Panc1 (cell line): ENCODE measurements at regions not wholly inside any gene's neighbourhood (a gene's known extent, or its start where the extent isn't known, plus 50 kb on each side); places are given as distances from the start of the nearest gene placed in this dataset.

Source experiments
- POLR2AphosphoS5 ChIP-seq: IDR thresholded peaks from 2 replicates; pipeline ENCODE4 v1.6.1; 2012; ENCODE audit warnings: mild to moderate bottlenecking, low read depth, low read length, moderate library complexity
- TF ChIP-seq, protein P1 (sequence below): fragments of 450-650 bp; IDR thresholded peaks from 2 replicates; pipeline ENCODE4 v1.5.1; 2017; ENCODE audit warnings: mild to moderate bottlenecking

DNA sequence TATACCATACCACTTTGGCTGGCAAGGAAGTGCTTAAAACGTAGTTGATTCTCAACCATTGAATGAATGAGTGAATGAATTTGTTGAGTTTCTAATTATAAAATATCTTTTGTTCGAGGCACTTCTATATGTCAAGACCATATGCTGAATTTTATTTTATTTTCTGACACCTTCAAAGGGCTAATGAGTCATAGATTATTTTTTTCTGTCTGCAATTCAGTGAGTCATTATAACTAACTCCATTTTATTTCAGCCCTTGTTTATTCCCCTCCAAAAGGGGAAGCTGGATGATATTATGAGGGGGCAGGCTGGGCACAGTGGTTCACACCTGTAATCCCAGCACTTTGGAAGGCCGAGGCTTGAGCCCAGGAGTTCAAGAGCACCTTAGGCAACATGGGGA is 142.4 kb downstream of the P2RY1 start:
- TF ChIP-seq, protein P1, sequence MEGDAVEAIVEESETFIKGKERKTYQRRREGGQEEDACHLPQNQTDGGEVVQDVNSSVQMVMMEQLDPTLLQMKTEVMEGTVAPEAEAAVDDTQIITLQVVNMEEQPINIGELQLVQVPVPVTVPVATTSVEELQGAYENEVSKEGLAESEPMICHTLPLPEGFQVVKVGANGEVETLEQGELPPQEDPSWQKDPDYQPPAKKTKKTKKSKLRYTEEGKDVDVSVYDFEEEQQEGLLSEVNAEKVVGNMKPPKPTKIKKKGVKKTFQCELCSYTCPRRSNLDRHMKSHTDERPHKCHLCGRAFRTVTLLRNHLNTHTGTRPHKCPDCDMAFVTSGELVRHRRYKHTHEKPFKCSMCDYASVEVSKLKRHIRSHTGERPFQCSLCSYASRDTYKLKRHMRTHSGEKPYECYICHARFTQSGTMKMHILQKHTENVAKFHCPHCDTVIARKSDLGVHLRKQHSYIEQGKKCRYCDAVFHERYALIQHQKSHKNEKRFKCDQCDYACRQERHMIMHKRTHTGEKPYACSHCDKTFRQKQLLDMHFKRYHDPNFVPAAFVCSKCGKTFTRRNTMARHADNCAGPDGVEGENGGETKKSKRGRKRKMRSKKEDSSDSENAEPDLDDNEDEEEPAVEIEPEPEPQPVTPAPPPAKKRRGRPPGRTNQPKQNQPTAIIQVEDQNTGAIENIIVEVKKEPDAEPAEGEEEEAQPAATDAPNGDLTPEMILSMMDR = no peak
- no peak for TF ChIP-seq POLR2AphosphoS5
